ENCODE measurements at regions not wholly inside any gene's neighbourhood (a gene's known extent, or its start where the extent isn't known, plus 50 kb on each side); places are given as distances from the start of the nearest gene placed in this dataset.

DNA sequence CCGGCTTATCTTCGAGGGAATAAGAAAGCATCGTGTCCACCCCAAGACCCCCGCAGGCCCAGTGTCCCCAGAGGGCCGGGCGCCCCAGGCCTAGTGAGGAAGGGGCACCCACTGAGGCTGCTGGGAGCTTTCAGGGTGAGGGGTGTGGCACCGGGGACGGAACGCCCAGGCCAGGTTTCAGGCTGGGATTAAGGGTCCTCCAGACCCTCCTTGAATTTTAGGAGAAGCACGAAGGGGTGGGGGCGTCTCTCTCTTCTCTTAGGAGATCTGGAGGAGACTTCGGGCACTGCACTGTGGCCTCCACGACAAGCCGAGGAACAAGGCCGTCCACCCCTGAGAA, 96.8 kb downstream of the PDGFA start:
- Histone ChIP-seq H3K27ac (ENCODE audit: insufficient read length, low read depth, low read length) (no peak overlapping the region), H4K20me1 (ENCODE audit: control insufficient read depth, insufficient read depth, insufficient read length) (no peaks in the 10 kb centered on the region), H3K4me2 (ENCODE audit: insufficient read depth, insufficient read length, low read length) (no peak overlapping the region), H3K9ac (ENCODE audit: extremely low read depth, insufficient read length, low read length) (no peak overlapping the region), H3K4me1 (ENCODE audit: insufficient read depth, low read length) (no peaks in the 10 kb centered on the region), H2AFZ (ENCODE audit: low read length) (no peak overlapping the region), H4K5ac (ENCODE audit: insufficient read length, low read depth, low read length) (no peak overlapping the region), H4K8ac (replicated peaks; ENCODE audit: insufficient read length, low read depth, low read length) (no peak overlapping the region), H2BK20ac (ENCODE audit: low read depth, low read length, poor library complexity, severe bottlenecking) (no peak overlapping the region), H3K9me3 (ENCODE audit: control insufficient read depth, low read depth, low read length) (no peaks in the 10 kb centered on the region), H3K18ac (ENCODE audit: insufficient read length, low read depth, low read length) (no peak overlapping the region), H2BK15ac (ENCODE audit: low read depth, low read length) (no peak overlapping the region), H4K91ac (ENCODE audit: insufficient read length, low read depth, low read length) (no peak overlapping the region), H3K23me2 (ENCODE audit: insufficient read length, low read depth, low read length, poor library complexity, severe bottlenecking) (no peaks in the 10 kb centered on the region), H2BK12ac (ENCODE audit: insufficient read length, low read depth, low read length) (no peak overlapping the region), H3K79me2 (ENCODE audit: insufficient read depth, low read length) (no peaks in the 10 kb centered on the region), H3K4ac (ENCODE audit: low read depth, low read length) (no peak overlapping the region), H3K14ac (ENCODE audit: insufficient read depth, low read length) (no peak overlapping the region), H3K56ac (ENCODE audit: insufficient read length, low read depth, low read length) (no peak overlapping the region), H3K23ac (ENCODE audit: insufficient read length, low read depth, low read length) (no peak overlapping the region), H2AK5ac (ENCODE audit: insufficient read length, low read length) (no peak overlapping the region), H2BK120ac (ENCODE audit: low read depth, low read length, poor library complexity, severe bottlenecking) (no peak overlapping the region), H3K27me3 (ENCODE audit: insufficient read depth, low read length) (no peaks in the 10 kb centered on the region), H3T11ph (ENCODE audit: low read length) (no peak overlapping the region), H3K79me1 (ENCODE audit: insufficient read depth, low read depth, low read length, poor library complexity, severe bottlenecking) (no peaks in the 10 kb centered on the region), H2BK5ac (ENCODE audit: insufficient read length, low read length) (no peak overlapping the region)
- H3K27ac Mint-ChIP-seq = no peak overlapping the region
- H3K36me3 Mint-ChIP-seq (ENCODE audit: insufficient read depth in 1 of 3, low read depth in 3 of 3) = peaks cover 2 to 8% (median 3%) of the 10 kb centered on the region in 3 experiments; a peak in 4 of 7 replicates
- DNase-seq = no peak
- H3K4me1 Mint-ChIP-seq = peaks cover 8 to 21% of the 10 kb centered on the region in 2 experiments
- peaks cover 9 to 10% of the 10 kb centered on the region in 2 experiments for H3K9me3 Mint-ChIP-seq
- peaks cover 10% of the 10 kb centered on the region for H3K27me3 Mint-ChIP-seq (ENCODE audit: low read depth)
- TF ChIP-seq, protein P1, sequence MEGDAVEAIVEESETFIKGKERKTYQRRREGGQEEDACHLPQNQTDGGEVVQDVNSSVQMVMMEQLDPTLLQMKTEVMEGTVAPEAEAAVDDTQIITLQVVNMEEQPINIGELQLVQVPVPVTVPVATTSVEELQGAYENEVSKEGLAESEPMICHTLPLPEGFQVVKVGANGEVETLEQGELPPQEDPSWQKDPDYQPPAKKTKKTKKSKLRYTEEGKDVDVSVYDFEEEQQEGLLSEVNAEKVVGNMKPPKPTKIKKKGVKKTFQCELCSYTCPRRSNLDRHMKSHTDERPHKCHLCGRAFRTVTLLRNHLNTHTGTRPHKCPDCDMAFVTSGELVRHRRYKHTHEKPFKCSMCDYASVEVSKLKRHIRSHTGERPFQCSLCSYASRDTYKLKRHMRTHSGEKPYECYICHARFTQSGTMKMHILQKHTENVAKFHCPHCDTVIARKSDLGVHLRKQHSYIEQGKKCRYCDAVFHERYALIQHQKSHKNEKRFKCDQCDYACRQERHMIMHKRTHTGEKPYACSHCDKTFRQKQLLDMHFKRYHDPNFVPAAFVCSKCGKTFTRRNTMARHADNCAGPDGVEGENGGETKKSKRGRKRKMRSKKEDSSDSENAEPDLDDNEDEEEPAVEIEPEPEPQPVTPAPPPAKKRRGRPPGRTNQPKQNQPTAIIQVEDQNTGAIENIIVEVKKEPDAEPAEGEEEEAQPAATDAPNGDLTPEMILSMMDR (conservative IDR thresholded peaks at IDR 0.05) = no peak
- H3K4me3 Mint-ChIP-seq = no peak overlapping the region
- WGBS (ENCODE audit: extremely low coverage, insufficient read length, low lambda C conversion rate) = no CpG with 5 or more reads among the region's 15 CpGs
